GM12878 (cell line): ENCODE measurements at regions not wholly inside any gene's neighbourhood (a gene's known extent, or its start where the extent isn't known, plus 50 kb on each side); places are given as distances from the start of the nearest gene placed in this dataset.

Source experiments
- ATAC-seq: fragments of 200-7000 bp; cut with Tn5 transposase; 3 replicates; pipeline ENCODE4 v1.9.1; 2020; ENCODE audit warnings: mild to moderate bottlenecking, moderate library complexity
- BruUV-seq: library from RNA; stranded (reverse); fragments of 400-500 nt; replicated peaks from 2 replicates; lab custom pipeline; 2021; lab: Mats Ljungman, UMichigan
- CTCF ChIA-PET: fragments of 300-600 bp; sonication (Branson Sonifier 250); formaldehyde crosslinking; extraction: SDS; loops from one replicate; lab custom pipeline; 2021; ENCODE audit warnings: inconsistent platforms; lab: Yijun Ruan, JAX
- POLR2A ChIA-PET: fragments of 350-600 bp; formaldehyde crosslinking; extraction: SDS; loops from one replicate; lab custom pipeline; 2021; ENCODE audit warnings: inconsistent platforms; lab: Charles Lee
- RAD21 ChIA-PET: fragments of 300-600 bp; sonication (Branson Sonifier 250); formaldehyde crosslinking; loops from one replicate; lab custom pipeline; 2023; ENCODE audit warnings: antibody characterized with exemption; ENCODE audit not compliant: unreplicated experiment; lab: Charles Lee
- SMC1A ChIA-PET: fragments of 300-600 bp; sonication (Branson Sonifier 250); formaldehyde crosslinking; loops from one replicate; lab custom pipeline; 2023; ENCODE audit not compliant: unreplicated experiment, uncharacterized antibody; lab: Charles Lee
- DNase-seq: peaks from one replicate; pipeline ENCODE4 v3.0.0-alpha.2; 2011; ENCODE audit warnings: low read depth, low spot score
- FAIRE-seq: peaks from 3 replicates; lab custom pipeline; 2011; peaks lifted over from hg19 to GRCh38; lab: Jason Lieb, UNC
- H2AFZ ChIP-seq: 2 replicates; pipeline ENCODE4 v1.6.0; 2011; ENCODE audit warnings: low read depth, low read length, control low read depth; ENCODE audit not compliant: control insufficient read depth
- H3K27ac ChIP-seq: 2 replicates; pipeline ENCODE4 v1.5.1; 2011; ENCODE audit warnings: control low read depth; ENCODE audit not compliant: control insufficient read depth, insufficient read depth
- H3K27me3 ChIP-seq, 2 experiments: replicated peaks in 1 of 2; 2 replicates each; pipeline versions ENCODE4 v1.6.0 to v1.6.1; 2011; ENCODE audit warnings: low read length in 1 of 2; ENCODE audit not compliant: control insufficient read depth in 2 of 2, insufficient read depth in 2 of 2
- H3K36me3 ChIP-seq, 2 experiments: 2 replicates each; pipeline ENCODE4 v1.5.1; 2011; ENCODE audit warnings: low read length in 1 of 2; ENCODE audit not compliant: control insufficient read depth in 2 of 2, insufficient read depth in 2 of 2
- H3K4me1 ChIP-seq: 2 replicates; pipeline ENCODE4 v1.6.1; 2011; ENCODE audit warnings: mild to moderate bottlenecking, low read length, moderate library complexity, mixed read lengths; ENCODE audit not compliant: control insufficient read depth, insufficient read depth
- H3K4me2 ChIP-seq: 2 replicates; pipeline ENCODE4 v1.6.0; 2011; ENCODE audit warnings: control low read depth; ENCODE audit not compliant: control insufficient read depth, insufficient read depth
- H3K4me3 ChIP-seq: fragments of 200-600 bp; sonication (generic); 2 replicates; pipeline ENCODE4 v1.5.1; 2016
- H3K79me2 ChIP-seq: 2 replicates; pipeline ENCODE4 v1.6.0; 2011; ENCODE audit warnings: low read length; ENCODE audit not compliant: control insufficient read depth, insufficient read depth
- H3K9ac ChIP-seq: 2 replicates; pipeline ENCODE4 v1.8.0; 2011; ENCODE audit warnings: low read length, control low read depth, mixed read lengths; ENCODE audit not compliant: control insufficient read depth, insufficient read depth
- H3K9me3 ChIP-seq: replicated peaks from 3 replicates; pipeline ENCODE4 v1.5.1; 2011; ENCODE audit warnings: mild to moderate bottlenecking, low read length; ENCODE audit not compliant: control insufficient read depth, insufficient read depth
- H4K20me1 ChIP-seq: 2 replicates; pipeline ENCODE4 v1.6.0; 2011; ENCODE audit not compliant: control insufficient read depth, insufficient read depth
- CEBPB ChIP-seq, 2 experiments: fragments of 150-350 bp in 1 of 2; IDR thresholded peaks; 2 replicates each; pipeline ENCODE4 v1.6.1; 2012 to 2014; ENCODE audit warnings: low read depth in 2 of 2, low read length in 2 of 2, borderline replicate concordance in 1 of 2, inconsistent platforms in 1 of 2
- EGR1 ChIP-seq, 2 experiments: IDR thresholded peaks; 1 replicate in 1 of 2; 2 replicates in 1 of 2; pipeline ENCODE4 v1.6.1; 2011 to 2012; ENCODE audit warnings: low read depth in 2 of 2, low read length in 2 of 2, borderline replicate concordance in 1 of 2, mild to moderate bottlenecking in 1 of 2, moderate library complexity in 1 of 2
- ETV6 ChIP-seq, 2 experiments: fragments of 450-650 bp in 1 of 2; IDR thresholded peaks in 1 of 2; conservative IDR thresholded peaks in 1 of 2; 2 replicates each; pipeline ENCODE4 v1.6.1; 2014; ENCODE audit warnings: antibody characterized with exemption in 1 of 2, borderline replicate concordance in 1 of 2, low read depth in 1 of 2, mild to moderate bottlenecking in 1 of 2, moderate library complexity in 1 of 2
- FOXM1 ChIP-seq: IDR thresholded peaks from 2 replicates; pipeline ENCODE4 v1.6.1; 2012; ENCODE audit warnings: low read depth, mild to moderate bottlenecking, inconsistent platforms, low read length, moderate library complexity
- HDGF ChIP-seq: fragments of 450-650 bp; IDR thresholded peaks from 2 replicates; pipeline ENCODE4 v1.6.1; 2016; ENCODE audit warnings: antibody characterized with exemption
- MXI1 ChIP-seq: fragments of 150-350 bp; IDR thresholded peaks from 2 replicates; pipeline ENCODE4 v1.6.1; 2011; ENCODE audit warnings: low read depth, mild to moderate bottlenecking, inconsistent platforms, low read length, improper control_type of control experiment
- NFYB ChIP-seq: IDR thresholded peaks from 2 replicates; pipeline ENCODE4 v1.6.1; 2011; ENCODE audit warnings: low read depth, mild to moderate bottlenecking, low read length, improper control_type of control experiment, moderate library complexity; ENCODE audit not compliant: insufficient read depth
- SKIL ChIP-seq: fragments of 450-650 bp; IDR thresholded peaks from 2 replicates; pipeline ENCODE4 v1.6.1; 2017; ENCODE audit warnings: mild to moderate bottlenecking, low read depth, inconsistent platforms; ENCODE audit not compliant: poor library complexity, severe bottlenecking
- SMAD1 ChIP-seq: fragments of 450-650 bp; IDR thresholded peaks from 2 replicates; pipeline ENCODE4 v1.6.1; 2018; ENCODE audit warnings: mild to moderate bottlenecking, low read depth; ENCODE audit not compliant: partially characterized antibody
- SUZ12 ChIP-seq: fragments of 200-600 bp; sonication (generic); IDR thresholded peaks from one replicate; pipeline ENCODE4 v1.6.1; 2018; ENCODE audit warnings: antibody characterized with exemption, mild to moderate bottlenecking; ENCODE audit not compliant: unreplicated experiment
- TCF12 ChIP-seq: IDR thresholded peaks from 2 replicates; pipeline ENCODE4 v1.6.1; 2011; ENCODE audit warnings: low read depth, mild to moderate bottlenecking, low read length
- WGBS: methylation state at CpG from one replicate; pipeline ENCODE4 v1.1.6; 2016; ENCODE audit warnings: low lambda C conversion rate; ENCODE audit not compliant: insufficient replicate concordance, insufficient coverage; ENCODE audit errors: missing lambda C conversion rate; 5-methylcytosine and 5-hydroxymethylcytosine counted together
- in situ Hi-C: fragments of 300-500 bp; cut with MboI; formaldehyde crosslinking; loops from 9 replicates; pipeline ENCODE4 v1.14.3; 2018; ENCODE audit warnings: mixed read lengths
- intact Hi-C: fragments of 100-400 bp; cut with micrococcal nuclease; formaldehyde crosslinking; loops from one replicate; pipeline ENCODE4 v1.14.2; 2022; ENCODE audit not compliant: unreplicated experiment
- TF ChIP-seq, protein P1 (sequence below): fragments of 450-650 bp; IDR thresholded peaks from 2 replicates; pipeline ENCODE4 v1.6.1; 2017; ENCODE audit warnings: mild to moderate bottlenecking, moderate library complexity
- TF ChIP-seq, protein P2 (sequence below): fragments of 450-650 bp; IDR thresholded peaks from 2 replicates; pipeline ENCODE4 v1.6.1; 2016; ENCODE audit warnings: mild to moderate bottlenecking
- TF ChIP-seq, protein P3 (sequence below): IDR thresholded peaks from 2 replicates; pipeline ENCODE4 v1.6.1; 2011; ENCODE audit warnings: borderline replicate concordance, low read depth, mild to moderate bottlenecking, moderate library complexity, low read length; ENCODE audit not compliant: insufficient read depth, poor library complexity, severe bottlenecking

DNA sequence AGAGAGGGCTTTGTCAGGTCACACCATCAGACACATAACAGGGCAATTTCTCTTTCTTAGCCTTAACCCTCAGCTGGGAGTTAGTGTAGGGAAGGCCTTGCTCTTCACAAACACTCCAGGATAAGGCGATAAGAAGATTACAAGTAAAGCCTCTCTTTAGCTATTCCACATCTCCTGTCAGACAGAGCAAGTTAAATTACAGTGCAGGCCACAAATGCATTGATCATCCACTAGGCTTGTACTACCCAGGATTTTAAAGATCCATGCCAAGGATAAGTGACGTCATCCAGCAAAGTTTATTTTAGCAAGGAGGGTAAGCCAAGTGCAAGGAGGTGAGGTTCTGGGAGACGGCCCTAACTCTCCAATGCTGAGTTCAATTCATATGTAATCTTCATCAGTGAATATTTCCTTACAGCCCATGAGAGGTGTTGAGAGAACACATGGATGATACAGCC is 890.6 kb upstream of the NR2F2 start:
- no peak overlapping the region for H3K9ac ChIP-seq
- no peak for DNase-seq
- FAIRE-seq = no peak
- ChIA-PET POLR2A (interaction anchor here (0.7 kb wide), 1 partner anchor 1009 kb away, joined by 6 read pairs; no protein-coding TSS in a partner anchor), CTCF (no interaction called here), RAD21 (interaction anchor here (2.0 kb wide), 1 partner anchor 9 kb away, joined by 4 read pairs; no protein-coding TSS in a partner anchor), SMC1A (interaction anchor here (0.8 to 2.3 kb wide), 3 partner anchors 8 to 149 kb away, joined by 3 to 12 read pairs (median 3); no protein-coding TSS in a partner anchor)
- no peaks in the 10 kb centered on the region for H3K79me2 ChIP-seq
- H2AFZ ChIP-seq = no peak overlapping the region
- H3K9me3 ChIP-seq = no peaks in the 10 kb centered on the region; the same call in 2 of the 3 replicates
- no TSS peak for BruUV-seq
- no peaks in the 10 kb centered on the region for H3K36me3 ChIP-seq
- no peak overlapping the region for H3K27ac ChIP-seq
- no peak overlapping the region for H3K4me3 ChIP-seq
- no peaks in the 10 kb centered on the region for H3K4me1 ChIP-seq
- in situ Hi-C loops = no loop called here
- 45% methylated on average over 3 of the region's 3 CpGs for WGBS
- no peak for ATAC-seq
- no peaks in the 10 kb centered on the region for H4K20me1 ChIP-seq
- no peak for TF ChIP-seq SUZ12
- TF ChIP-seq ETV6 (conservative IDR thresholded peaks at IDR 0.05 in 1 of 2, IDR thresholded peaks at IDR 0.05 in 1 of 2; ENCODE audit: borderline replicate concordance in 1 of 2, low read depth in 1 of 2) = no peak
- TF ChIP-seq EGR1 (IDR thresholded peaks at IDR 0.05; ENCODE audit: borderline replicate concordance in 1 of 2, low read depth in 2 of 2, low read length in 2 of 2) = no peak
- no peak for TF ChIP-seq MXI1
- no peak for TF ChIP-seq SMAD1
- TF ChIP-seq, protein P1, sequence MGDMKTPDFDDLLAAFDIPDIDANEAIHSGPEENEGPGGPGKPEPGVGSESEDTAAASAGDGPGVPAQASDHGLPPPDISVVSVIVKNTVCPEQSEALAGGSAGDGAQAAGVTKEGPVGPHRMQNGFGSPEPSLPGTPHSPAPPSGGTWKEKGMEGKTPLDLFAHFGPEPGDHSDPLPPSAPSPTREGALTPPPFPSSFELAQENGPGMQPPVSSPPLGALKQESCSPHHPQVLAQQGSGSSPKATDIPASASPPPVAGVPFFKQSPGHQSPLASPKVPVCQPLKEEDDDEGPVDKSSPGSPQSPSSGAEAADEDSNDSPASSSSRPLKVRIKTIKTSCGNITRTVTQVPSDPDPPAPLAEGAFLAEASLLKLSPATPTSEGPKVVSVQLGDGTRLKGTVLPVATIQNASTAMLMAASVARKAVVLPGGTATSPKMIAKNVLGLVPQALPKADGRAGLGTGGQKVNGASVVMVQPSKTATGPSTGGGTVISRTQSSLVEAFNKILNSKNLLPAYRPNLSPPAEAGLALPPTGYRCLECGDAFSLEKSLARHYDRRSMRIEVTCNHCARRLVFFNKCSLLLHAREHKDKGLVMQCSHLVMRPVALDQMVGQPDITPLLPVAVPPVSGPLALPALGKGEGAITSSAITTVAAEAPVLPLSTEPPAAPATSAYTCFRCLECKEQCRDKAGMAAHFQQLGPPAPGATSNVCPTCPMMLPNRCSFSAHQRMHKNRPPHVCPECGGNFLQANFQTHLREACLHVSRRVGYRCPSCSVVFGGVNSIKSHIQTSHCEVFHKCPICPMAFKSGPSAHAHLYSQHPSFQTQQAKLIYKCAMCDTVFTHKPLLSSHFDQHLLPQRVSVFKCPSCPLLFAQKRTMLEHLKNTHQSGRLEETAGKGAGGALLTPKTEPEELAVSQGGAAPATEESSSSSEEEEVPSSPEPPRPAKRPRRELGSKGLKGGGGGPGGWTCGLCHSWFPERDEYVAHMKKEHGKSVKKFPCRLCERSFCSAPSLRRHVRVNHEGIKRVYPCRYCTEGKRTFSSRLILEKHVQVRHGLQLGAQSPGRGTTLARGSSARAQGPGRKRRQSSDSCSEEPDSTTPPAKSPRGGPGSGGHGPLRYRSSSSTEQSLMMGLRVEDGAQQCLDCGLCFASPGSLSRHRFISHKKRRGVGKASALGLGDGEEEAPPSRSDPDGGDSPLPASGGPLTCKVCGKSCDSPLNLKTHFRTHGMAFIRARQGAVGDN = no peak
- TF ChIP-seq, protein P2, sequence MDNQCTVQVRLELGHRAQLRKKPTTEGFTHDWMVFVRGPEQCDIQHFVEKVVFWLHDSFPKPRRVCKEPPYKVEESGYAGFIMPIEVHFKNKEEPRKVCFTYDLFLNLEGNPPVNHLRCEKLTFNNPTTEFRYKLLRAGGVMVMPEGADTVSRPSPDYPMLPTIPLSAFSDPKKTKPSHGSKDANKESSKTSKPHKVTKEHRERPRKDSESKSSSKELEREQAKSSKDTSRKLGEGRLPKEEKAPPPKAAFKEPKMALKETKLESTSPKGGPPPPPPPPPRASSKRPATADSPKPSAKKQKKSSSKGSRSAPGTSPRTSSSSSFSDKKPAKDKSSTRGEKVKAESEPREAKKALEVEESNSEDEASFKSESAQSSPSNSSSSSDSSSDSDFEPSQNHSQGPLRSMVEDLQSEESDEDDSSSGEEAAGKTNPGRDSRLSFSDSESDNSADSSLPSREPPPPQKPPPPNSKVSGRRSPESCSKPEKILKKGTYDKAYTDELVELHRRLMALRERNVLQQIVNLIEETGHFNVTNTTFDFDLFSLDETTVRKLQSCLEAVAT = no peak
- TF ChIP-seq, protein P3, sequence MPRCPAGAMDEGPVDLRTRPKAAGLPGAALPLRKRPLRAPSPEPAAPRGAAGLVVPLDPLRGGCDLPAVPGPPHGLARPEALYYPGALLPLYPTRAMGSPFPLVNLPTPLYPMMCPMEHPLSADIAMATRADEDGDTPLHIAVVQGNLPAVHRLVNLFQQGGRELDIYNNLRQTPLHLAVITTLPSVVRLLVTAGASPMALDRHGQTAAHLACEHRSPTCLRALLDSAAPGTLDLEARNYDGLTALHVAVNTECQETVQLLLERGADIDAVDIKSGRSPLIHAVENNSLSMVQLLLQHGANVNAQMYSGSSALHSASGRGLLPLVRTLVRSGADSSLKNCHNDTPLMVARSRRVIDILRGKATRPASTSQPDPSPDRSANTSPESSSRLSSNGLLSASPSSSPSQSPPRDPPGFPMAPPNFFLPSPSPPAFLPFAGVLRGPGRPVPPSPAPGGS = no peak
- TF ChIP-seq FOXM1 = no peak
- TF ChIP-seq SKIL = no peak
- TF ChIP-seq HDGF = no peak
- TF ChIP-seq NFYB = no peak
- no peak for TF ChIP-seq TCF12
- TF ChIP-seq CEBPB (IDR thresholded peaks at IDR 0.05; ENCODE audit: borderline replicate concordance in 1 of 2, low read depth in 2 of 2, low read length in 2 of 2) = no peak
- intact Hi-C loops = no loop called here
- no peak overlapping the region for H3K4me2 ChIP-seq
- H3K27me3 ChIP-seq = no peaks in the 10 kb centered on the region
